IMR-90 (cell line): ENCODE measurements at regions not wholly inside any gene's neighbourhood (a gene's known extent, or its start where the extent isn't known, plus 50 kb on each side); places are given as distances from the start of the nearest gene placed in this dataset.

Source experiments
- BHLHE40 ChIP-seq: fragments of 150-350 bp; IDR thresholded peaks from 2 replicates; pipeline ENCODE4 v1.6.1; 2016; ENCODE audit warnings: mild to moderate bottlenecking, low read depth, low read length
- CEBPB ChIP-seq: IDR thresholded peaks from 2 replicates; pipeline ENCODE4 v1.6.1; 2012; ENCODE audit warnings: low read depth, low read length, improper control_type of control experiment
- CHD1 ChIP-seq: IDR thresholded peaks from 2 replicates; pipeline ENCODE4 v1.6.1; 2012; ENCODE audit warnings: low read depth, low read length, improper control_type of control experiment
- CTCF ChIP-seq: conservative IDR thresholded peaks from 2 replicates; pipeline ENCODE4 v1.5.1; 2012; ENCODE audit warnings: mild to moderate bottlenecking, low read depth, low read length, improper control_type of control experiment
- FOS ChIP-seq: fragments of 150-350 bp; IDR thresholded peaks from 2 replicates; pipeline ENCODE4 v1.6.1; 2016; ENCODE audit warnings: low read depth, low read length
- MAFK ChIP-seq: IDR thresholded peaks from 2 replicates; pipeline ENCODE4 v1.6.1; 2012; ENCODE audit warnings: low read depth, low read length, improper control_type of control experiment
- MXI1 ChIP-seq: IDR thresholded peaks from 2 replicates; pipeline ENCODE4 v1.6.1; 2012; ENCODE audit warnings: low read depth, mild to moderate bottlenecking, low read length, moderate library complexity, borderline replicate concordance
- POLR2A ChIP-seq: IDR thresholded peaks from 2 replicates; pipeline ENCODE4 v1.6.1; 2012; ENCODE audit warnings: mild to moderate bottlenecking, low read depth, low read length
- RAD21 ChIP-seq: IDR thresholded peaks from 2 replicates; pipeline ENCODE4 v1.6.1; 2012; ENCODE audit warnings: low read length, improper control_type of control experiment
- SMC3 ChIP-seq: fragments of 150-350 bp; IDR thresholded peaks from 2 replicates; pipeline ENCODE4 v1.6.1; 2016; ENCODE audit warnings: low read depth, mild to moderate bottlenecking, antibody characterized with exemption, low read length, moderate library complexity

GRCh38 chr9:103407260-103407659, 412.1 kb downstream of the CYLC2 start:
- no peak for TF ChIP-seq SMC3
- TF ChIP-seq FOS: no peak
- TF ChIP-seq POLR2A: no peak
- TF ChIP-seq MXI1: no peak
- no peak for TF ChIP-seq CTCF
- TF ChIP-seq RAD21: no peak
- TF ChIP-seq CEBPB: no peak
- no peak for TF ChIP-seq MAFK
- TF ChIP-seq BHLHE40: no peak
- no peak for TF ChIP-seq CHD1
